GM19099 (cell line): ENCODE measurements at regions not wholly inside any gene's neighbourhood (a gene's known extent, or its start where the extent isn't known, plus 50 kb on each side); places are given as distances from the start of the nearest gene placed in this dataset.

Experiments used
- POLR2A ChIP-seq: IDR thresholded peaks from 3 replicates; pipeline ENCODE4 v1.6.1; 2011; ENCODE audit warnings: low read depth; ENCODE audit not compliant: insufficient read length; ENCODE audit errors: extremely low read depth

GRCh38 chr13:43946281-43946680 lies 66.6 kb downstream of the LACC1 start:
- no peak for TF ChIP-seq POLR2A

- no peak for TF ChIP-seq POLR2A
These were observed 68.3 kb downstream of the LACC1 start for GRCh38 chr13:43947897-43948458.

- TF ChIP-seq POLR2A, result no peak
These were observed 73.7 kb downstream of the LACC1 start for GRCh38 chr13:43953370-43953769.

- TF ChIP-seq POLR2A, result no peak
These were observed 79.6 kb downstream of the LACC1 start for GRCh38 chr13:43959291-43959690.

- no peak for TF ChIP-seq POLR2A
These were observed 82.2 kb downstream of the LACC1 start for GRCh38 chr13:43961909-43962308.

GRCh38 chr13:43963726-43964125 lies 84.0 kb downstream of the LACC1 start:
- TF ChIP-seq POLR2A, result no peak

GRCh38 chr13:43964698-43965458 lies 85.2 kb downstream of the LACC1 start:
- no peak for TF ChIP-seq POLR2A

GRCh38 chr13:43965459-43965845 lies 85.7 kb downstream of the LACC1 start:
- TF ChIP-seq POLR2A, result no peak

GRCh38 chr13:43977911-43978310 lies 98.2 kb downstream of the LACC1 start:
- TF ChIP-seq POLR2A, result no peak

- no peak for TF ChIP-seq POLR2A
These were observed 99.0 kb downstream of the LACC1 start for GRCh38 chr13:43978688-43979087.

- no peak for TF ChIP-seq POLR2A
These were observed 99.8 kb downstream of the LACC1 start for GRCh38 chr13:43979492-43979891.

GRCh38 chr13:43980587-43980986 lies 100.9 kb downstream of the LACC1 start:
- TF ChIP-seq POLR2A, result no peak

- no peak for TF ChIP-seq POLR2A
These were observed 101.4 kb downstream of the LACC1 start for GRCh38 chr13:43981091-43981490.

GRCh38 chr13:43981512-43982301 lies 102.0 kb downstream of the LACC1 start:
- no peak for TF ChIP-seq POLR2A

GRCh38 chr13:43983373-43983772 lies 103.7 kb downstream of the LACC1 start:
- no peak for TF ChIP-seq POLR2A

GRCh38 chr13:43984292-43984691 lies 104.6 kb downstream of the LACC1 start:
- no peak for TF ChIP-seq POLR2A
